ENCODE measurements at regions not wholly inside any gene's neighbourhood (a gene's known extent, or its start where the extent isn't known, plus 50 kb on each side); places are given as distances from the start of the nearest gene placed in this dataset.

DNA sequence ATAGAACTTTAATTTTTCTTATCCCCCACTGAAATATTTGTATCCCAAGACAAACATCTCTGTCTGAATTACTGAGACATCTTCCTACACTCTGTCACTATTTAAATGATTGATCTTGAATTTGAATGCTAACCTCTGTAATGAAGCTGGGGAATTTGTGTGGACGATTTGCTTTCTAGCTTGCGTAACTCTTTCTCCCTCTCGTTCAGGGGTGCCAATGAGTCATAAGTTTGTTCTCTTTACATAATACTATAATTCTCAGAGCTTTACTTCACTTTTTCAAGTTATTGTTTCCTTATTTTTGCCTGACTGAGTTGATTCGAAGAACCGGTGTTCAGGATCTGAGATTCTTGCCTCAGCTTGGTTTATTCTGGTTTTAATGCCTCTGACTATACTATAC lies 783.3 kb upstream of the CADM2 start:
- no peak for DNase-seq
- no peak overlapping the region for H3K4me3 Mint-ChIP-seq
- no peak overlapping the region for H3K27ac ChIP-seq (ENCODE audit: low read depth, low read length)
- H3K4me3 ChIP-seq (ENCODE audit: low read length), result no peak overlapping the region
- H3K9me3 ChIP-seq (ENCODE audit: control insufficient read depth, low read length), result peaks cover 4% of the 10 kb centered on the region
- TF ChIP-seq, protein P1, sequence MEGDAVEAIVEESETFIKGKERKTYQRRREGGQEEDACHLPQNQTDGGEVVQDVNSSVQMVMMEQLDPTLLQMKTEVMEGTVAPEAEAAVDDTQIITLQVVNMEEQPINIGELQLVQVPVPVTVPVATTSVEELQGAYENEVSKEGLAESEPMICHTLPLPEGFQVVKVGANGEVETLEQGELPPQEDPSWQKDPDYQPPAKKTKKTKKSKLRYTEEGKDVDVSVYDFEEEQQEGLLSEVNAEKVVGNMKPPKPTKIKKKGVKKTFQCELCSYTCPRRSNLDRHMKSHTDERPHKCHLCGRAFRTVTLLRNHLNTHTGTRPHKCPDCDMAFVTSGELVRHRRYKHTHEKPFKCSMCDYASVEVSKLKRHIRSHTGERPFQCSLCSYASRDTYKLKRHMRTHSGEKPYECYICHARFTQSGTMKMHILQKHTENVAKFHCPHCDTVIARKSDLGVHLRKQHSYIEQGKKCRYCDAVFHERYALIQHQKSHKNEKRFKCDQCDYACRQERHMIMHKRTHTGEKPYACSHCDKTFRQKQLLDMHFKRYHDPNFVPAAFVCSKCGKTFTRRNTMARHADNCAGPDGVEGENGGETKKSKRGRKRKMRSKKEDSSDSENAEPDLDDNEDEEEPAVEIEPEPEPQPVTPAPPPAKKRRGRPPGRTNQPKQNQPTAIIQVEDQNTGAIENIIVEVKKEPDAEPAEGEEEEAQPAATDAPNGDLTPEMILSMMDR (conservative IDR thresholded peaks at IDR 0.05), result no peak
- H3K9ac ChIP-seq (ENCODE audit: extremely low read depth, low read length, poor library complexity, severe bottlenecking), result no peak overlapping the region
- peaks cover 3% of the 10 kb centered on the region for H3K9me3 Mint-ChIP-seq
- 80 to 93% methylated on average over 2 to 5 of the region's 5 CpGs for WGBS, 2 experiments (ENCODE audit: insufficient coverage in 1 of 2, insufficient read length in 1 of 2)
- no peak overlapping the region for H3K27ac Mint-ChIP-seq
- no peaks in the 10 kb centered on the region for H3K36me3 Mint-ChIP-seq (ENCODE audit: low read depth)
- H3K27me3 ChIP-seq (ENCODE audit: control insufficient read depth, insufficient read depth, low read length, poor library complexity, severe bottlenecking), result no peaks in the 10 kb centered on the region
- no peaks in the 10 kb centered on the region for H3K27me3 Mint-ChIP-seq (ENCODE audit: insufficient read depth)
- H3K36me3 ChIP-seq (ENCODE audit: control insufficient read depth, insufficient read depth, low read length), result no peaks in the 10 kb centered on the region
- H3K4me1 ChIP-seq (ENCODE audit: control insufficient read depth, insufficient read depth, low read length), result no peaks in the 10 kb centered on the region
- no peaks in the 10 kb centered on the region for H3K4me1 Mint-ChIP-seq

DNA sequence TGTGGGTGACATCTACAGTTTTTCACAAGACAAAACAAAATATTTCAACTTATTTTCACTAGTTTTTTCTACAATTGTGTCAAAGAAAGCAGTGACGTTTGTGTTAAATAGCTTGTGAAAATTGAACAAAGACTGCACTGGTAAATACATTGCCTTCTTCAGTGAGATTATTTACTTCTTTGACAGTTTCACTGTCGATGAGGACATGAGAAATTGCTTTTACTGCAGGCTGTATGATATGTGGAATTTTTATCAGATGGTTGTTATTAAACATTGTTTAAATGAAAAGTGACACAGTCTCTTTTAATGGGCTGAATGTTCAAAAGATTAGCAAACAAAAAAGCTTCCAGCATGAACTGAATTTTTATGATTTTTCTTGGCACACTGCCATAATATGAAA lies 773.9 kb upstream of the CADM2 start:
- peaks cover 3% of the 10 kb centered on the region for H3K9me3 Mint-ChIP-seq

DNA sequence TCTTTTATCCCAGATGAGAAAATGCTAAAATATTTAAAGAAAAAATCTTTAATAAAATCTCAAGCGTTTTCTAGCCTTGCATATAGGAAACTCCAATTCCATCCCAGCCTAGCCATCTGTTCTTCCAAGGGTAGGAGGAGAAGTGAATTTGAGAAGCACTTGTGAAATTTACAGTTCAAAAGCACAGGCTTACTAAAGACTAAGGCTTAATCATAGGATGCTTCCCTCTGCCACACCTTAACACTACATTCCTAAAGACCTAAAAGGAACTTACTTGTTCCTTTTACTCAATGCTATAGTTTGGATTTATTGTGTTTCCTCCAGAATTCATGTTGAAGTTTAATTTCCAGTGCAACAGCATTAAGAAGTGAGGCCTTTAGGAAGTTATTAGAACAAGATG lies 764.8 kb upstream of the CADM2 start:
- H3K4me3 ChIP-seq (ENCODE audit: low read length), result no peak overlapping the region
- no peak overlapping the region for H3K9ac ChIP-seq (ENCODE audit: extremely low read depth, low read length, poor library complexity, severe bottlenecking)
- H3K9me3 ChIP-seq (ENCODE audit: control insufficient read depth, low read length), result peaks cover 35% of the 10 kb centered on the region
- TF ChIP-seq, protein P1 (conservative IDR thresholded peaks at IDR 0.05), result no peak
- 60% methylated on average over 1 of the region's 1 CpG; no CpG with 5 or more reads in 1 of the 2 experiments for WGBS, 2 experiments (ENCODE audit: insufficient coverage in 1 of 2, insufficient read length in 1 of 2)
- no peak for DNase-seq
- H3K9me3 Mint-ChIP-seq, result peaks cover 41% of the 10 kb centered on the region
- no peak overlapping the region for H3K4me3 Mint-ChIP-seq
- H3K4me1 ChIP-seq (ENCODE audit: control insufficient read depth, insufficient read depth, low read length), result no peaks in the 10 kb centered on the region
- H3K27ac Mint-ChIP-seq, result no peak overlapping the region
- H3K4me1 Mint-ChIP-seq, result no peaks in the 10 kb centered on the region
- H3K27ac ChIP-seq (ENCODE audit: low read depth, low read length), result no peak overlapping the region
- no peaks in the 10 kb centered on the region for H3K27me3 ChIP-seq (ENCODE audit: control insufficient read depth, insufficient read depth, low read length, poor library complexity, severe bottlenecking)
- peaks cover 11% of the 10 kb centered on the region for H3K36me3 Mint-ChIP-seq (ENCODE audit: low read depth)
- no peaks in the 10 kb centered on the region for H3K36me3 ChIP-seq (ENCODE audit: control insufficient read depth, insufficient read depth, low read length)
- no peaks in the 10 kb centered on the region for H3K27me3 Mint-ChIP-seq (ENCODE audit: insufficient read depth)

More for the DNA sequence above, 773.9 kb upstream of the CADM2 start:
- no peak overlapping the region for H3K9ac ChIP-seq (ENCODE audit: extremely low read depth, low read length, poor library complexity, severe bottlenecking)
- H3K4me3 ChIP-seq (ENCODE audit: low read length), result no peak overlapping the region
- H3K27ac ChIP-seq (ENCODE audit: low read depth, low read length), result no peak overlapping the region
- Mint-ChIP-seq H3K27ac (no peak overlapping the region), H3K4me1 (no peaks in the 10 kb centered on the region), H3K36me3 (ENCODE audit: low read depth) (peaks cover 2% of the 10 kb centered on the region), H3K4me3 (no peak overlapping the region), H3K27me3 (ENCODE audit: insufficient read depth) (no peaks in the 10 kb centered on the region)
- no peaks in the 10 kb centered on the region for H3K4me1 ChIP-seq (ENCODE audit: control insufficient read depth, insufficient read depth, low read length)
- no peaks in the 10 kb centered on the region for H3K36me3 ChIP-seq (ENCODE audit: control insufficient read depth, insufficient read depth, low read length)
- DNase-seq, result no peak
- peaks cover 20% of the 10 kb centered on the region for H3K9me3 ChIP-seq (ENCODE audit: control insufficient read depth, low read length)
- TF ChIP-seq, protein P1 (conservative IDR thresholded peaks at IDR 0.05), result no peak
- H3K27me3 ChIP-seq (ENCODE audit: control insufficient read depth, insufficient read depth, low read length, poor library complexity, severe bottlenecking), result no peaks in the 10 kb centered on the region
- 57 to 100% methylated on average over 1 to 2 of the region's 2 CpGs for WGBS, 2 experiments (ENCODE audit: insufficient coverage in 1 of 2, insufficient read length in 1 of 2)
